Astrocyte (in vitro differentiated cells and primary cell): ENCODE measurements at regions not wholly inside any gene's neighbourhood (a gene's known extent, or its start where the extent isn't known, plus 50 kb on each side); places are given as distances from the start of the nearest gene placed in this dataset.
A peak's percentile ranks its signal among the peaks of the same experiment; 100 is the strongest.

Source experiments
- DNase-seq: peaks from one replicate; pipeline ENCODE4 v3.0.0-alpha.2; 2010; ENCODE audit warnings: low read depth
- FAIRE-seq: peaks from 2 replicates; lab custom pipeline; 2011; peaks lifted over from hg19 to GRCh38; lab: Jason Lieb, UNC
- H2AFZ ChIP-seq: 2 replicates; pipeline ENCODE4 v1.6.0; 2012; ENCODE audit warnings: low read depth, low read length, inconsistent platforms
- H3K27ac ChIP-seq: 2 replicates; pipeline ENCODE4 v1.5.1; 2011; ENCODE audit warnings: low read depth, low read length, inconsistent platforms
- H3K27me3 ChIP-seq: 2 replicates; pipeline ENCODE4 v1.6.0; 2011; ENCODE audit warnings: low read length, inconsistent platforms; ENCODE audit not compliant: insufficient read depth
- H3K36me3 ChIP-seq: 2 replicates; pipeline ENCODE4 v1.5.1; 2011; ENCODE audit warnings: low read length, inconsistent platforms; ENCODE audit not compliant: insufficient read depth
- H3K4me1 ChIP-seq: 2 replicates; pipeline ENCODE4 v1.5.1; 2011; ENCODE audit warnings: low read length, inconsistent platforms; ENCODE audit not compliant: insufficient read depth
- H3K4me2 ChIP-seq: 2 replicates; pipeline ENCODE4 v1.6.0; 2012; ENCODE audit warnings: low read length, inconsistent platforms
- H3K4me3 ChIP-seq: 2 replicates; pipeline ENCODE4 v1.5.1; 2011; ENCODE audit warnings: low read depth, mild to moderate bottlenecking, low read length, inconsistent platforms; ENCODE audit not compliant: insufficient read depth
- H3K79me2 ChIP-seq: 2 replicates; pipeline ENCODE4 v1.6.0; 2012; ENCODE audit warnings: mild to moderate bottlenecking, low read length, inconsistent platforms; ENCODE audit not compliant: insufficient read depth
- H3K9ac ChIP-seq: 2 replicates; pipeline ENCODE4 v1.6.0; 2012; ENCODE audit warnings: mild to moderate bottlenecking, low read length, inconsistent platforms
- H3K9me3 ChIP-seq: 2 replicates; pipeline ENCODE4 v1.5.1; 2012; ENCODE audit warnings: low read depth, mild to moderate bottlenecking, low read length, inconsistent platforms; ENCODE audit not compliant: insufficient read depth
- H4K20me1 ChIP-seq: 2 replicates; pipeline ENCODE4 v1.6.0; 2012; ENCODE audit warnings: low read length, inconsistent platforms; ENCODE audit not compliant: insufficient read depth
- H3K27ac Mint-ChIP-seq: one replicate; pipeline ENCODE4 v1.8.0; 2021; ENCODE audit warnings: mild to moderate bottlenecking, mixed read lengths; ENCODE audit not compliant: unreplicated experiment
- H3K27me3 Mint-ChIP-seq: one replicate; pipeline ENCODE4 v1.8.0; 2021; ENCODE audit warnings: low read depth, mixed read lengths; ENCODE audit not compliant: unreplicated experiment
- H3K36me3 Mint-ChIP-seq: one replicate; pipeline ENCODE4 v1.8.0; 2021; ENCODE audit warnings: low read depth, mixed read lengths; ENCODE audit not compliant: unreplicated experiment
- H3K4me1 Mint-ChIP-seq: one replicate; pipeline ENCODE4 v1.8.0; 2021; ENCODE audit warnings: low read depth, mixed read lengths; ENCODE audit not compliant: unreplicated experiment
- H3K4me3 Mint-ChIP-seq: one replicate; pipeline ENCODE4 v1.8.0; 2021; ENCODE audit warnings: mild to moderate bottlenecking, moderate library complexity, mixed read lengths; ENCODE audit not compliant: unreplicated experiment
- H3K9me3 Mint-ChIP-seq: one replicate; pipeline ENCODE4 v1.8.0; 2021; ENCODE audit warnings: mild to moderate bottlenecking, mixed read lengths; ENCODE audit not compliant: unreplicated experiment
- EZH2 ChIP-seq: IDR thresholded peaks from 2 replicates; pipeline ENCODE4 v1.6.1; 2012; ENCODE audit warnings: mild to moderate bottlenecking, low read length, inconsistent platforms; ENCODE audit not compliant: insufficient read depth
- TF ChIP-seq, protein P1 (sequence below): IDR thresholded peaks from 2 replicates; pipeline ENCODE4 v1.5.1; 2011; ENCODE audit warnings: low read depth, mild to moderate bottlenecking, inconsistent platforms, low read length, moderate library complexity; ENCODE audit not compliant: insufficient read depth

DNA sequence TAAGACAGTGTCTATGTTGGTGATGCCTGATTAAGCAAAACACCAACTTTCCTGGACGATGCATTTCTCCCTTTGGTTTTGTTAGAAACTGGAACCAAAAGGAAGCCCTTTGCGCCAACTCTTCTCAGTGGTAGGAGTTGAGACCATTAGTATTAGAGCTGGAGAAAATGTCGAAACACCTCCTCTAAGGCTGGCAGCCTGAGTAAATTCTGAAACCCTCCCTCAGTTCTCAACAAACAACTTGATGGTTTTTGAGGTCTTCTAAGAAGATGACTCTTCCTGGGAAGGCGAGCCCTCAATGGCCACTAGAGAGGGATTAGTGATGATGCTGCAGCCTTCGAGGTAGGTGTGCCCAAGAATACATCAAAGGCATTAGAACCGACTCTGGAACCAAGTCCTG, 78.4 kb upstream of the CCN6 start:
- no peak overlapping the region for H3K27ac Mint-ChIP-seq
- TF ChIP-seq EZH2, result no peak
- TF ChIP-seq, protein P1, sequence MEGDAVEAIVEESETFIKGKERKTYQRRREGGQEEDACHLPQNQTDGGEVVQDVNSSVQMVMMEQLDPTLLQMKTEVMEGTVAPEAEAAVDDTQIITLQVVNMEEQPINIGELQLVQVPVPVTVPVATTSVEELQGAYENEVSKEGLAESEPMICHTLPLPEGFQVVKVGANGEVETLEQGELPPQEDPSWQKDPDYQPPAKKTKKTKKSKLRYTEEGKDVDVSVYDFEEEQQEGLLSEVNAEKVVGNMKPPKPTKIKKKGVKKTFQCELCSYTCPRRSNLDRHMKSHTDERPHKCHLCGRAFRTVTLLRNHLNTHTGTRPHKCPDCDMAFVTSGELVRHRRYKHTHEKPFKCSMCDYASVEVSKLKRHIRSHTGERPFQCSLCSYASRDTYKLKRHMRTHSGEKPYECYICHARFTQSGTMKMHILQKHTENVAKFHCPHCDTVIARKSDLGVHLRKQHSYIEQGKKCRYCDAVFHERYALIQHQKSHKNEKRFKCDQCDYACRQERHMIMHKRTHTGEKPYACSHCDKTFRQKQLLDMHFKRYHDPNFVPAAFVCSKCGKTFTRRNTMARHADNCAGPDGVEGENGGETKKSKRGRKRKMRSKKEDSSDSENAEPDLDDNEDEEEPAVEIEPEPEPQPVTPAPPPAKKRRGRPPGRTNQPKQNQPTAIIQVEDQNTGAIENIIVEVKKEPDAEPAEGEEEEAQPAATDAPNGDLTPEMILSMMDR, result no peak
- Histone ChIP-seq H3K79me2 (no peaks in the 10 kb centered on the region), H3K9me3 (no peaks in the 10 kb centered on the region), H3K9ac (no peak overlapping the region), H3K27ac (no peak overlapping the region), H3K4me1 (peaks cover 23% of the 10 kb centered on the region), H4K20me1 (no peaks in the 10 kb centered on the region), H3K27me3 (no peaks in the 10 kb centered on the region), H3K4me2 (no peak overlapping the region), H3K4me3 (no peak overlapping the region), H3K36me3 (no peaks in the 10 kb centered on the region), H2AFZ (no peak overlapping the region)
- H3K36me3 Mint-ChIP-seq, result no peaks in the 10 kb centered on the region
- no peaks in the 10 kb centered on the region for H3K27me3 Mint-ChIP-seq
- FAIRE-seq, result no peak
- H3K4me3 Mint-ChIP-seq, result no peak overlapping the region
- H3K9me3 Mint-ChIP-seq, result no peaks in the 10 kb centered on the region
- no peak for DNase-seq
- H3K4me1 Mint-ChIP-seq, result peaks cover 69% of the 10 kb centered on the region

DNA sequence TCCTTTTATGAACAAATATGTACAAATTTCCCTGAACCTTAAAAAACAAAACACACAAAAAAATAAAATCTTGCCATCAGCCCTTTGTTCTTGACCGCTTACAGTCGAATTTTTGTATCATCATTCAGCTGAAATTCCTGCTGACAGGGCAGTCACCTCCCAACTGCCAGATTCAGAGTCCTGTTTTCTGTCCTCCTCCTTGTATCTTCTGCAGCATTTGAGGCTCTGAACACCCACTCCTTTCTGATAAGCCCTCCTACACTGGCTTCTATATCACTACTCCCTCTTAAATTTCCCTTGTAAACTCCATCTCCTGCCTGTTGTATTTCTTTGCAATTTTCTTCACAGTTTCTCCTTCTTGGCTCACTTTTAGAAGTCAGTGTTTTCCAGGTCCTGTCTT, 77.8 kb upstream of the CCN6 start:
- H3K4me1 ChIP-seq, result peaks cover 23% of the 10 kb centered on the region
- Mint-ChIP-seq H3K4me3 (no peak overlapping the region), H3K36me3 (no peaks in the 10 kb centered on the region), H3K27ac (peak overlapping the region; percentile 7), H3K9me3 (no peaks in the 10 kb centered on the region), H3K27me3 (no peaks in the 10 kb centered on the region), H3K4me1 (peaks cover 68% of the 10 kb centered on the region)
- no peak overlapping the region for H2AFZ ChIP-seq
- DNase-seq, result no peak
- no peak for FAIRE-seq
- H4K20me1 ChIP-seq, result no peaks in the 10 kb centered on the region
- no peaks in the 10 kb centered on the region for H3K27me3 ChIP-seq
- no peak overlapping the region for H3K27ac ChIP-seq
- H3K9ac ChIP-seq, result no peak overlapping the region
- H3K9me3 ChIP-seq, result no peaks in the 10 kb centered on the region
- H3K4me2 ChIP-seq, result no peak overlapping the region
- H3K79me2 ChIP-seq, result no peaks in the 10 kb centered on the region
- no peaks in the 10 kb centered on the region for H3K36me3 ChIP-seq
- TF ChIP-seq, protein P1, result no peak
- TF ChIP-seq EZH2, result no peak
- H3K4me3 ChIP-seq, result no peak overlapping the region

DNA sequence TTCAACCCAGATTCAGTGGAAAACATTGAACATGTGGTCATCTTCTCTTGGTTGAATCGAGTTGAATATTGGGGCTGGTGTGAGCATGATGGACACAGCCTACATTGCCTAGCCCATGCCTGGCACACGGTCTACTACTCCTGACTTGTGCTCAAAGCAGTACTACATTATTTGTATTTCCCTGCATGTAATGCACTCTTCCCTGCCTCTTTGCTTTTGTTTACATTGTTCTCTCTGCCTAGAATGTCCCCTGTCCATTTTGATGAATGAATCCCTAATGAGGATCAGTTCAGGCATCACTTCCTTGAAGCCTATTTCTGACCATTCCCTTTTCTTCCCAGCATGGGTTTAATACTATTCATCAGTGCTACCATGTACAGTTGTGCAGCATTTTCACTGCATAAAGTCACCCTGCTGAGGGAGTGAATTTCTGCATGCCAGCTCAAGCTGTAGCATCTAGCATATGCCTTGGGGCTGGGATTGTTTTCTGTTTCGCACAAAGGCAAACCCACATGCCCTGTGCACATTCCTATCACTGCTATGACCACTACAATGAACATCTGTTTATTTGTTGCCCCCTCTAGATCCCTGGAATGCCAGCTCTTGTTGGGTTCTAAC, 75.3 kb upstream of the CCN6 start:
- Mint-ChIP-seq H3K4me3 (no peak overlapping the region), H3K27me3 (no peaks in the 10 kb centered on the region), H3K4me1 (peaks cover 46% of the 10 kb centered on the region), H3K27ac (no peak overlapping the region), H3K9me3 (no peaks in the 10 kb centered on the region), H3K36me3 (no peaks in the 10 kb centered on the region)
- DNase-seq (no peak), FAIRE-seq (peak; percentile 47)
- Histone ChIP-seq H3K36me3 (no peaks in the 10 kb centered on the region), H3K4me3 (no peak overlapping the region), H2AFZ (no peak overlapping the region), H3K9ac (no peak overlapping the region), H3K27ac (no peak overlapping the region), H3K4me2 (no peak overlapping the region), H3K27me3 (no peaks in the 10 kb centered on the region), H3K79me2 (no peaks in the 10 kb centered on the region), H3K4me1 (peaks cover 7% of the 10 kb centered on the region), H4K20me1 (no peaks in the 10 kb centered on the region), H3K9me3 (no peaks in the 10 kb centered on the region)
- no peak for TF ChIP-seq EZH2
- TF ChIP-seq, protein P1, result no peak
